ENCODE measurements at regions not wholly inside any gene's neighbourhood (a gene's known extent, or its start where the extent isn't known, plus 50 kb on each side); places are given as distances from the start of the nearest gene placed in this dataset.

DNA sequence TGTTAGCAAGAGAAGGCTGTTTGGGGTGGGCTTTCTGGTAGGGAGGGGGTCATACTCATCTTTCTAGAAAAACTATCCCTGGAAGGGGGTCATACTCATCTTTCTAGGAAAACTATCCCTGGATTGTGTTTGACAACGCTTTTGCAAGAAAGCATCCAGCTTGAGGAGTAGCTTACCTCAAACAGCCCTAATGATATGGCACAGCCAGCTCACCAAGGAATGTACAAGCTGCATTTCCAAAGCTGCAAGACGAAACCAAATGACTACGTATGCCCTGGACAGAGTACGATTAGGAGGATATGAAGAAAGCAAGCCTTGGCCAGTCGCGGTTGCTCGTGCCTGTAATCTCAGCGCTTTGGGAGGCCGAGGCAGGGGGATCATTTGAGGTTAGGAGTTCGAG lies 63.4 kb downstream of the KLF4 start:
- peaks cover 3 to 6% (median 4%) of the 10 kb centered on the region in 3 donors for H3K27me3 Mint-ChIP-seq (ENCODE audit: low read depth in 3 of 3)
- intact Hi-C loops (cut with micrococcal nuclease): loop anchor here in 1 of 2 donors (10.0 kb wide), 1 partner anchor 1139 kb away; no protein-coding TSS in a partner anchor
- Histone ChIP-seq H3K9me3 (replicated peaks in 1 of 2; ENCODE audit: control insufficient read depth in 1 of 2, insufficient read depth in 1 of 2, low read length in 2 of 2) (no peaks in the 10 kb centered on the region), H3K4me3 (replicated peaks in 1 of 3; ENCODE audit: low read depth in 2 of 3, low read length in 3 of 3) (no peak overlapping the region), H2AFZ (ENCODE audit: insufficient read depth, low read depth, low read length, poor library complexity, severe bottlenecking) (no peak overlapping the region), H3K27ac (ENCODE audit: low read depth in 1 of 2, low read length in 2 of 2) (no peak overlapping the region), H3K9ac (ENCODE audit: insufficient read depth, low read length, poor library complexity, severe bottlenecking) (no peak overlapping the region), H3K27me3 (ENCODE audit: control insufficient read depth in 2 of 2, insufficient read depth in 2 of 2, low read length in 2 of 2) (no peaks in the 10 kb centered on the region), H3K4me1 (ENCODE audit: control insufficient read depth in 1 of 2, insufficient read depth in 2 of 2, low read length in 2 of 2) (peaks cover 5 to 9% of the 10 kb centered on the region in 2 donors), H4K20me1 (ENCODE audit: insufficient read depth, low read length) (no peaks in the 10 kb centered on the region), H3K4me2 (replicated peaks; ENCODE audit: extremely low read depth, low read length, poor library complexity, severe bottlenecking) (no peak overlapping the region), H3K36me3 (replicated peaks in 1 of 2; ENCODE audit: control insufficient read depth in 1 of 2, insufficient read depth in 2 of 2, low read length in 2 of 2) (no peaks in the 10 kb centered on the region), H3K79me2 (ENCODE audit: insufficient read depth, low read length) (no peaks in the 10 kb centered on the region)
- H3K27ac Mint-ChIP-seq: no peak overlapping the region
- 88% methylated on average over 4 of the region's 10 CpGs for WGBS (ENCODE audit: insufficient coverage)
- no peak overlapping the region for H3K4me3 Mint-ChIP-seq
- TF ChIP-seq, protein P1, sequence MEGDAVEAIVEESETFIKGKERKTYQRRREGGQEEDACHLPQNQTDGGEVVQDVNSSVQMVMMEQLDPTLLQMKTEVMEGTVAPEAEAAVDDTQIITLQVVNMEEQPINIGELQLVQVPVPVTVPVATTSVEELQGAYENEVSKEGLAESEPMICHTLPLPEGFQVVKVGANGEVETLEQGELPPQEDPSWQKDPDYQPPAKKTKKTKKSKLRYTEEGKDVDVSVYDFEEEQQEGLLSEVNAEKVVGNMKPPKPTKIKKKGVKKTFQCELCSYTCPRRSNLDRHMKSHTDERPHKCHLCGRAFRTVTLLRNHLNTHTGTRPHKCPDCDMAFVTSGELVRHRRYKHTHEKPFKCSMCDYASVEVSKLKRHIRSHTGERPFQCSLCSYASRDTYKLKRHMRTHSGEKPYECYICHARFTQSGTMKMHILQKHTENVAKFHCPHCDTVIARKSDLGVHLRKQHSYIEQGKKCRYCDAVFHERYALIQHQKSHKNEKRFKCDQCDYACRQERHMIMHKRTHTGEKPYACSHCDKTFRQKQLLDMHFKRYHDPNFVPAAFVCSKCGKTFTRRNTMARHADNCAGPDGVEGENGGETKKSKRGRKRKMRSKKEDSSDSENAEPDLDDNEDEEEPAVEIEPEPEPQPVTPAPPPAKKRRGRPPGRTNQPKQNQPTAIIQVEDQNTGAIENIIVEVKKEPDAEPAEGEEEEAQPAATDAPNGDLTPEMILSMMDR (IDR thresholded peaks at IDR 0.05): no peak
- H3K4me1 Mint-ChIP-seq: peaks cover 8% of the 10 kb centered on the region
- H3K9me3 Mint-ChIP-seq: peaks cover 0 to 3% (median 0%) of the 10 kb centered on the region in 7 donors
- H3K36me3 Mint-ChIP-seq: no peaks in the 10 kb centered on the region
- no peak for DNase-seq

DNA sequence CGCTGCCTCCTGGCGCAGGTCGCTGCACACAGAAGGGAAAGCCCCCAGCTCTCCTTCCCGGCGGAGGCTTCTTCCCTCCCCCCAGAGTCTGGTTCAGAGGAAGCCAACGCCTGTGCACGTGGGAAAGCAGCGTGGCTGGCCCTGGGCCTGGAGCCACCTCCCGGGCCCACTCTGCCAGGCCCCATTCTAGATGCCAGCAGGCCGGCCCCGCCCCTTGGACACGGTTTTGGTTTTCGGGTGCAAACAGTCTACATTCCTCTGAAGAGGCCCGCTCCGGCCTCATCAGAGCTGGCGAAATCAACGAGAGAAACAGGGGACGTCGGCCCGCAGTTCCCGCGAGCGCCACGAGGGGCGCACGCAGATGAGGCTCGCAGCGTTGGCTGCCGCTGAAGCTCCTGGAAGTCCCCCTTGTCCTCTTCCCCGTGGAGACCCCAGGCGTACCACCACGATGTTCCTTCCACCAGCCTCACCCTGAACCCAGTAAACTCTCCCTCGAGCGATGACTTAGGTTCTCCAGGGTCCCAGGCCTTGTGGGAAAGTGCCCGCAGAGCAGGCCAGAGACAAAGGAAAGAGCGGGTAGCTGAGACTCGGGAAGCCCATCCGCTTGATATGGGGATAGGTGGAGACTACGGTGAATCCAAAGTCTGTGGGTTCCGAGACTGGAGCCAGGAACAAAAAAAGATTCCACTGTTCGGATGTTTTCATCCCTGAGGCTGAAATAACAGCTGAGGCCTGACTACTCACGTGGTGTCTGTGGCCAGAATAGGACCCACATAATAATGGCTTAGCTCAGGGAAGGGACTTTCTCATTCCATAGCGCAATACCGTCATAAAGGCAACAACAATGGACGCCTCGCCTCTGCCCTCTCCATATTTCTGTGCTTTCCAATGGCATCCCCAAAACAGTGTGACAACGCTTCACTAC lies 64.2 kb downstream of the KLF4 start:
- H3K27ac Mint-ChIP-seq: peak overlapping the region in 2 of 7 donors; percentile 35 to 46
- 28% methylated on average over 41 of the region's 47 CpGs for WGBS (ENCODE audit: insufficient coverage)
- peaks cover 2 to 6% (median 3%) of the 10 kb centered on the region in 3 donors for H3K27me3 Mint-ChIP-seq (ENCODE audit: low read depth in 3 of 3)
- no peak overlapping the region for H3K27ac ChIP-seq (ENCODE audit: low read depth in 1 of 2, low read length in 2 of 2)
- peaks cover 8% of the 10 kb centered on the region for H3K4me1 Mint-ChIP-seq
- DNase-seq: peak; percentile 43 to 56 (median 56)
- no peaks in the 10 kb centered on the region for H3K36me3 ChIP-seq (replicated peaks in 1 of 2; ENCODE audit: control insufficient read depth in 1 of 2, insufficient read depth in 2 of 2, low read length in 2 of 2)
- peak overlapping the region; percentile 85 for H3K4me2 ChIP-seq (replicated peaks; ENCODE audit: extremely low read depth, low read length, poor library complexity, severe bottlenecking)
- no peaks in the 10 kb centered on the region for H4K20me1 ChIP-seq (ENCODE audit: insufficient read depth, low read length)
- TF ChIP-seq, protein P1 (IDR thresholded peaks at IDR 0.05): peak; percentile 98
- H3K4me3 Mint-ChIP-seq: peak overlapping the region; percentile 77 to 87
- peak overlapping the region; percentile 88 for H2AFZ ChIP-seq (ENCODE audit: insufficient read depth, low read depth, low read length, poor library complexity, severe bottlenecking)
- H3K9me3 Mint-ChIP-seq: peaks cover 0 to 3% (median 0%) of the 10 kb centered on the region in 7 donors
- no peaks in the 10 kb centered on the region for H3K36me3 Mint-ChIP-seq
- no peaks in the 10 kb centered on the region for H3K27me3 ChIP-seq (ENCODE audit: control insufficient read depth in 2 of 2, insufficient read depth in 2 of 2, low read length in 2 of 2)
- H3K79me2 ChIP-seq (ENCODE audit: insufficient read depth, low read length): no peaks in the 10 kb centered on the region
- peak overlapping the region; percentile 50 for H3K9ac ChIP-seq (ENCODE audit: insufficient read depth, low read length, poor library complexity, severe bottlenecking)
- H3K9me3 ChIP-seq (replicated peaks in 1 of 2; ENCODE audit: control insufficient read depth in 1 of 2, insufficient read depth in 1 of 2, low read length in 2 of 2): no peaks in the 10 kb centered on the region
- peak overlapping the region; percentile 1 to 74 (median 33) for H3K4me3 ChIP-seq (replicated peaks in 1 of 3; ENCODE audit: low read depth in 2 of 3, low read length in 3 of 3)
- peaks cover 5 to 9% of the 10 kb centered on the region in 2 donors for H3K4me1 ChIP-seq (ENCODE audit: control insufficient read depth in 1 of 2, insufficient read depth in 2 of 2, low read length in 2 of 2)
- intact Hi-C loops (cut with micrococcal nuclease): loop anchor here in 1 of 2 donors (10.0 kb wide), 1 partner anchor 1139 kb away; no protein-coding TSS in a partner anchor

Measured in CD14-positive monocyte (primary cell).